ENCODE measurements at regions not wholly inside any gene's neighbourhood (a gene's known extent, or its start where the extent isn't known, plus 50 kb on each side); places are given as distances from the start of the nearest gene placed in this dataset.

GRCh38 chr4:157973297-157973696 is 199.5 kb downstream of the GASK1B start:
- TF ChIP-seq CTCF (IDR thresholded peaks at IDR 0.05) (no peak), POLR2A (IDR thresholded peaks at IDR 0.05) (no peak), EP300 (IDR thresholded peaks at IDR 0.05) (no peak)

Measured in sigmoid colon (tissue), 4 donors.